Ishikawa (cell line): ENCODE measurements at regions not wholly inside any gene's neighbourhood (a gene's known extent, or its start where the extent isn't known, plus 50 kb on each side); places are given as distances from the start of the nearest gene placed in this dataset.

Source experiments
- CEBPB ChIP-seq: IDR thresholded peaks from 2 replicates; pipeline ENCODE4 v1.6.1; 2012
- EP300 ChIP-seq: IDR thresholded peaks from 2 replicates; pipeline ENCODE4 v1.6.1; 2012; ENCODE audit warnings: borderline replicate concordance
- TAF1 ChIP-seq: IDR thresholded peaks from 2 replicates; pipeline ENCODE4 v1.6.1; 2012; ENCODE audit warnings: low read depth, mild to moderate bottlenecking
- TCF12 ChIP-seq: IDR thresholded peaks from 2 replicates; pipeline ENCODE4 v1.6.1; 2012; ENCODE audit warnings: low read depth
- USF1 ChIP-seq: IDR thresholded peaks from 2 replicates; pipeline ENCODE4 v1.6.1; 2012
- TF ChIP-seq, protein P1 (sequence below): IDR thresholded peaks from 2 replicates; pipeline ENCODE4 v1.6.1; 2012

DNA sequence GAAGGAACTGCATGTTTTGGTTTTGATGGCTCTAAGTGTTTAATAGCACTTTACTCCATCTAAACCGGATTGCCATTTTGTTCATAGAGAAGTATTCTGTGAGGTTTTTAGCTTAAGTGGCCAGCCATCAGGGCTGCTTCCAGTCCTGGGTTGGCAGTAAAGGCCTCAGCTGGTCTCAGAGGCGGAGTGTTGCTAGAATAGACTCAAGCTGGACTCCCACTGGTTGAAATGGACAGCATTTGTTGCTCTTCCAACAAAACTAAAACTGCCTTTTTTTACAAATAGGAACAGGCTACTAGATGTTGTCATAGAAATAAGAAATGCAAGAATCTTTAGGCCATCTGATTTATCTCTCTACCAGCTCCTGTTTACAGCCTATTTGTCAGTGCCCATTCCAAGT lies 126.4 kb downstream of the MAIP1 start:
- TF ChIP-seq EP300: no peak
- TF ChIP-seq CEBPB: no peak
- TF ChIP-seq, protein P1, sequence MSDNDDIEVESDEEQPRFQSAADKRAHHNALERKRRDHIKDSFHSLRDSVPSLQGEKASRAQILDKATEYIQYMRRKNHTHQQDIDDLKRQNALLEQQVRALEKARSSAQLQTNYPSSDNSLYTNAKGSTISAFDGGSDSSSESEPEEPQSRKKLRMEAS: no peak
- TF ChIP-seq USF1: no peak
- TF ChIP-seq TAF1: no peak
- no peak for TF ChIP-seq TCF12
